Tibial artery (tissue), 4 donors: ENCODE measurements at regions not wholly inside any gene's neighbourhood (a gene's known extent, or its start where the extent isn't known, plus 50 kb on each side); places are given as distances from the start of the nearest gene placed in this dataset.

Experiments
- DNase-seq, 2 donors: peaks; one replicate each; pipeline ENCODE4 v3.0.0-alpha.2; 2019
- H3K27ac ChIP-seq, 2 donors: fragments of 200-600 bp; sonication (generic) in 1 of 2; 1 replicate in 1 of 2; 2 replicates in 1 of 2; pipeline ENCODE4 v1.5.1; 2018 to 2019; ENCODE audit warnings: mild to moderate bottlenecking in 1 of 2
- H3K27me3 ChIP-seq, 2 donors: fragments of 200-600 bp; sonication (generic) in 1 of 2; one replicate each; pipeline versions ENCODE4 v1.5.1 to v1.6.0; 2016 to 2019
- H3K36me3 ChIP-seq, 3 donors: fragments of 200-600 bp; sonication (generic) in 2 of 3; one replicate each; pipeline ENCODE4 v1.5.1; 2016 to 2019; ENCODE audit warnings: mild to moderate bottlenecking in 2 of 3
- H3K4me1 ChIP-seq, 4 donors: fragments of 200-600 bp; sonication (generic) in 2 of 4; 1 replicate in 3 of 4; 2 replicates in 1 of 4; pipeline ENCODE4 v1.5.1; 2016 to 2019
- H3K4me3 ChIP-seq, 2 donors: fragments of 200-600 bp; sonication (generic) in 1 of 2; 1 replicate in 1 of 2; 2 replicates in 1 of 2; pipeline ENCODE4 v1.5.1; 2018 to 2019; ENCODE audit warnings: mild to moderate bottlenecking in 2 of 2
- H3K9me3 ChIP-seq, 3 donors: fragments of 200-600 bp; sonication (generic) in 1 of 3; one replicate each; pipeline ENCODE4 v1.5.1; 2016 to 2019
- CTCF ChIP-seq, 2 experiments: fragments of 200-600 bp in 1 of 2; fragments of 450-650 bp in 1 of 2; IDR thresholded peaks; one replicate each; pipeline ENCODE4 v1.5.1; 2017 to 2019; ENCODE audit warnings: antibody characterized with exemption in 2 of 2, mild to moderate bottlenecking in 1 of 2, moderate library complexity in 1 of 2
- intact Hi-C: fragments of 100-400 bp; cut with DNase I; formaldehyde crosslinking; loops from one replicate; pipeline ENCODE4 v1.15.0; 2023; ENCODE audit warnings: low total_unique reads

GRCh38 chr16:51327001-51327400, 175.9 kb upstream of the SALL1 start:
- intact Hi-C loops, result no loop called here
- Histone ChIP-seq H3K36me3 (no peaks in the 10 kb centered on the region), H3K27ac (no peak overlapping the region), H3K4me3 (no peak overlapping the region), H3K9me3 (no peaks in the 10 kb centered on the region), H3K27me3 (no peaks in the 10 kb centered on the region), H3K4me1 (no peaks in the 10 kb centered on the region)
- DNase-seq, result no peak
- TF ChIP-seq CTCF (IDR thresholded peaks at IDR 0.05), result no peak

GRCh38 chr16:51326131-51326856, 175.2 kb upstream of the SALL1 start:
- intact Hi-C loops, result no loop called here

GRCh38 chr16:51321251-51321650, 170.2 kb upstream of the SALL1 start:
- no peaks in the 10 kb centered on the region for H3K36me3 ChIP-seq
- no peaks in the 10 kb centered on the region for H3K9me3 ChIP-seq
- H3K27ac ChIP-seq, result no peak overlapping the region
- no peak for DNase-seq
- no peak overlapping the region for H3K4me3 ChIP-seq
- TF ChIP-seq CTCF (IDR thresholded peaks at IDR 0.05), result no peak
- H3K4me1 ChIP-seq, result no peaks in the 10 kb centered on the region
- intact Hi-C loops, result no loop called here
- H3K27me3 ChIP-seq, result no peaks in the 10 kb centered on the region

More at GRCh38 chr16:51326131-51326856, 175.2 kb upstream of the SALL1 start:
- Histone ChIP-seq H3K4me1 (no peaks in the 10 kb centered on the region), H3K27ac (no peak overlapping the region), H3K27me3 (no peaks in the 10 kb centered on the region), H3K9me3 (no peaks in the 10 kb centered on the region), H3K36me3 (no peaks in the 10 kb centered on the region), H3K4me3 (no peak overlapping the region)
- no peak for TF ChIP-seq CTCF (IDR thresholded peaks at IDR 0.05)
- DNase-seq, result no peak

GRCh38 chr16:51317575-51317974, 166.5 kb upstream of the SALL1 start:
- Histone ChIP-seq H3K27me3 (no peaks in the 10 kb centered on the region), H3K9me3 (no peaks in the 10 kb centered on the region), H3K27ac (no peak overlapping the region), H3K4me1 (no peaks in the 10 kb centered on the region), H3K4me3 (no peak overlapping the region), H3K36me3 (no peaks in the 10 kb centered on the region)
- DNase-seq, result no peak
- intact Hi-C loops, result no loop called here
- TF ChIP-seq CTCF (IDR thresholded peaks at IDR 0.05), result no peak

GRCh38 chr16:51313198-51313597, 162.1 kb upstream of the SALL1 start:
- H3K27me3 ChIP-seq, result no peaks in the 10 kb centered on the region
- H3K4me3 ChIP-seq, result no peak overlapping the region
- no peaks in the 10 kb centered on the region for H3K36me3 ChIP-seq
- intact Hi-C loops, result no loop called here
- no peak for TF ChIP-seq CTCF (IDR thresholded peaks at IDR 0.05)
- no peak for DNase-seq
- no peaks in the 10 kb centered on the region for H3K4me1 ChIP-seq
- H3K9me3 ChIP-seq, result no peaks in the 10 kb centered on the region
- H3K27ac ChIP-seq, result no peak overlapping the region
